Nephron progenitor cell (in vitro differentiated cells): ENCODE measurements at regions not wholly inside any gene's neighbourhood (a gene's known extent, or its start where the extent isn't known, plus 50 kb on each side); places are given as distances from the start of the nearest gene placed in this dataset.

Source experiments
- DNase-seq: peaks from one replicate; pipeline ENCODE4 v3.0.0; 2021
- H3K27ac Mint-ChIP-seq: 2 replicates; pipeline ENCODE4 v1.8.0; 2021; ENCODE audit warnings: mild to moderate bottlenecking, moderate library complexity, mixed read lengths
- H3K27me3 Mint-ChIP-seq: 2 replicates; pipeline ENCODE4 v1.8.0; 2021; ENCODE audit warnings: mild to moderate bottlenecking, low read depth, mixed read lengths; ENCODE audit not compliant: poor library complexity
- H3K36me3 Mint-ChIP-seq: 2 replicates; pipeline ENCODE4 v1.8.0; 2021; ENCODE audit warnings: low read depth, mixed read lengths
- H3K4me1 Mint-ChIP-seq: 2 replicates; pipeline ENCODE4 v1.8.0; 2021; ENCODE audit warnings: mixed read lengths
- H3K4me3 Mint-ChIP-seq: 2 replicates; pipeline ENCODE4 v1.8.0; 2021; ENCODE audit warnings: mild to moderate bottlenecking, moderate library complexity, mixed read lengths
- H3K9me3 Mint-ChIP-seq: 2 replicates; pipeline ENCODE4 v1.8.0; 2021; ENCODE audit warnings: mild to moderate bottlenecking, moderate library complexity, mixed read lengths
- CTCF ChIP-seq: fragments of 200-600 bp; sonication (generic); IDR thresholded peaks from 2 replicates; pipeline ENCODE4 v1.5.0; 2021; ENCODE audit warnings: antibody characterized with exemption

GRCh38 chr1:232223887-232224286 lies 406.0 kb downstream of the SIPA1L2 start:
- Mint-ChIP-seq H3K4me1 (peaks cover 45% of the 10 kb centered on the region), H3K27ac (peak overlapping the region; percentile 20), H3K27me3 (peaks cover 7% of the 10 kb centered on the region), H3K4me3 (peak overlapping the region; percentile 21), H3K9me3 (peaks cover 10% of the 10 kb centered on the region), H3K36me3 (no peaks in the 10 kb centered on the region)
- TF ChIP-seq CTCF, result no peak
- no peak for DNase-seq

- H3K4me1 Mint-ChIP-seq, result peaks cover 45% of the 10 kb centered on the region
- no peak for DNase-seq
- TF ChIP-seq CTCF, result no peak
- H3K27ac Mint-ChIP-seq, result no peak overlapping the region
- no peaks in the 10 kb centered on the region for H3K36me3 Mint-ChIP-seq
- H3K9me3 Mint-ChIP-seq, result peaks cover 10% of the 10 kb centered on the region
- H3K4me3 Mint-ChIP-seq, result no peak overlapping the region
- H3K27me3 Mint-ChIP-seq, result peaks cover 7% of the 10 kb centered on the region
These were observed 406.7 kb downstream of the SIPA1L2 start for GRCh38 chr1:232223183-232223708.

GRCh38 chr1:232222614-232223013 lies 407.3 kb downstream of the SIPA1L2 start:
- Mint-ChIP-seq H3K27ac (no peak overlapping the region), H3K4me1 (peaks cover 42% of the 10 kb centered on the region), H3K36me3 (no peaks in the 10 kb centered on the region), H3K9me3 (peaks cover 10% of the 10 kb centered on the region), H3K4me3 (no peak overlapping the region), H3K27me3 (peaks cover 7% of the 10 kb centered on the region)
- no peak for DNase-seq
- no peak for TF ChIP-seq CTCF

- DNase-seq, result no peak
- peaks cover 10% of the 10 kb centered on the region for H3K9me3 Mint-ChIP-seq
- H3K4me3 Mint-ChIP-seq, result no peak overlapping the region
- peaks cover 7% of the 10 kb centered on the region for H3K27me3 Mint-ChIP-seq
- no peaks in the 10 kb centered on the region for H3K36me3 Mint-ChIP-seq
- H3K4me1 Mint-ChIP-seq, result peaks cover 35% of the 10 kb centered on the region
- no peak overlapping the region for H3K27ac Mint-ChIP-seq
- no peak for TF ChIP-seq CTCF
These were observed 408.0 kb downstream of the SIPA1L2 start for GRCh38 chr1:232221802-232222499.

DNA sequence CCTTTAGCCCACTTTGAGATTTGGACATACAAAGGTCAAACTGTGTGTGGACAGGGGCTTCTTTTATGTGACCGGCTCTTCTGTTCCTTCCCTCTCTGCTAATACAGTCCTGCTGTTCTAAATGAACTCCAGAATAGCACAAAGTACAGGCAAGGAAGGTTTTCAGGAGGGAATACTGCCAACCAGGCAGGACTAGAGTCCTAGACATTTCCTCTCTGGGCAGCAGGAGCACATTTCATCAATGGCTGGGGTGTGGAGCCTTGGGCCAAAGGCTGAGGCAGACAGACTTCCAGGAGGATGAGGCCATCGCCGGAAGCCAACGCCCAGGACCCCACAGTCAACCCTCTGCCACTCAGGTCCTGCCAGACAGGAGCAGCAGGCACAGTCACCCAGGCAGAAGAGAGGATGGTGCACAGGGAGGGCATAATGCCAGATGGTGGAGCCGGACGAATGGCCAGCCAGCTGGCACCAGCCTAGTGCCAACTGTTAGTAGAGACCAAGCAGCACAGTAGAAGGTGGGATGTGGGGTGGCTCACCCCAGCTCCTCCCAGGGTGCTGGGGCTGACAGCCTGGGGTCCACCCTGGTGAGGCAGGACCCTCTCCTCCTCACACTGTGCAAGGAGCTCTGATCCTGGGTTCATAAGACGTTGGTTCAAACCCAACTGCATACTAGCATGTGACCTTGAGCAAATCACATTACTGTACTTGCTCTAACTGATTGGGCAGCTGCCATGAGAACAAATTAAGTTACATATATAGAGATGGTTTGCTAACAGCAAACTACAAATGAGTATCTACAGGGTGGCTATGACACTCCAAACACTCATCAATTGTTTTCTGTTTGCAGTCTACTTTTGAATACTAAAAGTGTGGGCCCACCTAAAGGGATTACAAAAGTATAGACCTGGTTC lies 410.7 kb downstream of the SIPA1L2 start:
- no peak overlapping the region for H3K27ac Mint-ChIP-seq
- DNase-seq, result no peak
- no peak for TF ChIP-seq CTCF

More for the DNA sequence above, 410.7 kb downstream of the SIPA1L2 start:
- H3K4me1 Mint-ChIP-seq, result peaks cover 10% of the 10 kb centered on the region
- H3K9me3 Mint-ChIP-seq, result peaks cover 10% of the 10 kb centered on the region
- peaks cover 2% of the 10 kb centered on the region for H3K27me3 Mint-ChIP-seq
- no peaks in the 10 kb centered on the region for H3K36me3 Mint-ChIP-seq
- no peak overlapping the region for H3K4me3 Mint-ChIP-seq
